Vagina (tissue), 2 donors: ENCODE measurements at regions not wholly inside any gene's neighbourhood (a gene's known extent, or its start where the extent isn't known, plus 50 kb on each side); places are given as distances from the start of the nearest gene placed in this dataset.
A peak's percentile ranks its signal among the peaks of the same experiment; 100 is the strongest.

ENCODE experiments used
- CTCF ChIP-seq, 3 experiments: fragments of 450-650 bp in 2 of 3; fragments of 200-600 bp in 1 of 3; sonication (generic) in 1 of 3; IDR thresholded peaks; one replicate each; pipeline ENCODE4 v1.5.1; 2017 to 2019; ENCODE audit warnings: antibody characterized with exemption in 3 of 3, mild to moderate bottlenecking in 2 of 3, moderate library complexity in 2 of 3
- POLR2A ChIP-seq, 2 donors: fragments of 450-650 bp; IDR thresholded peaks; one replicate each; pipeline ENCODE4 v1.6.1; 2017; ENCODE audit warnings: antibody characterized with exemption in 2 of 2, mild to moderate bottlenecking in 2 of 2, moderate library complexity in 2 of 2

DNA sequence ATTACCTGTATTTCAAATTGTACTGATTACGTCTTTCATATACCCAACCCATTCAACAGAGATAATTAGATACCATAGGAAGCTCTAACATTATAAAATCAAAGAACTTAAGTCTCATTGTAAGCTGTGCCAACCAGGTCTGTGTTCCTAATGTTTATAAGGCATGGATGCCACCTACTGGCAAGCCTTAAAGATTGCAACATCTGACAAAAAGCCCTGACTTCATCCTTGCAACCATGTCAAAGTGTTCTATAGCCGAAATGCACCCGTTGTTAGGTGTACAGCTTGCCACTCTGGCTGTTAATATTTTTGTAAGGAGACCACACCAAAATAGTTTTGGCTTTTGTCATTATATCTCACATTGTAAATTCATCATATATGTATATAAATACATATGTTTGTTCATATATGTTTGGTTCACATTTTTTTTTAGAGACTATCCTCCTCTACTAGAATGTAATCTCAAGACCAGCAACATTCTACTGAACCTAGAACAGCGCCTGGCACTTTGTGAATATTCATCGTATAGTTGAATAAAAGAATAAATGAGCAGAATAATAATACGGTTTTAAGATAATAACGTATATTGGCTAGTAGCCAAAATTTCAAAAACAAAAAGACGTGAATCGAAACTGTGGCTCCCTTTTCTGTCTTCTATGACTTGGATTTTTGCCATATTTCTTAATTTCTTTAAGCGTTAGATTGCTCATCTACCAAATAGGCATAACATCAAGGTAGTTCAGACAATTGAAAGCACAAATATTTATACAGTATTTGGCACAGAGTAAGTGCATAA, 258.1 kb downstream of the TBL1XR1 start:
- TF ChIP-seq CTCF (IDR thresholded peaks at IDR 0.05) = peak in 1 of 3 experiments; percentile 62
- TF ChIP-seq POLR2A (IDR thresholded peaks at IDR 0.05) = no peak
